ENCODE measurements at regions not wholly inside any gene's neighbourhood (a gene's known extent, or its start where the extent isn't known, plus 50 kb on each side); places are given as distances from the start of the nearest gene placed in this dataset.

GRCh38 chr5:2840372-2840915 is 89.0 kb upstream of the IRX2 start:
- Histone ChIP-seq H3K4me2 (ENCODE audit: control insufficient read depth, insufficient read depth) (no peak overlapping the region), H3K79me2 (ENCODE audit: control insufficient read depth, insufficient read depth, low read length) (no peaks in the 10 kb centered on the region), H3K9ac (ENCODE audit: control insufficient read depth, insufficient read depth, low read length) (no peak overlapping the region), H3K4me1 (ENCODE audit: control insufficient read depth, insufficient read depth, low read length) (no peaks in the 10 kb centered on the region), H3K27me3 (replicated peaks in 1 of 2; ENCODE audit: control insufficient read depth in 2 of 2, insufficient read depth in 2 of 2, low read length in 1 of 2) (no peaks in the 10 kb centered on the region), H3K27ac (ENCODE audit: control insufficient read depth, insufficient read depth) (no peak overlapping the region), H4K20me1 (ENCODE audit: control insufficient read depth, insufficient read depth) (no peaks in the 10 kb centered on the region), H2AFZ (ENCODE audit: control insufficient read depth, low read depth, low read length) (no peak overlapping the region), H3K9me3 (replicated peaks; ENCODE audit: control insufficient read depth, insufficient read depth, low read length) (no peaks in the 10 kb centered on the region; the same call in 2 of the 3 replicates), H3K36me3 (ENCODE audit: control insufficient read depth in 2 of 2, insufficient read depth in 2 of 2, low read length in 1 of 2) (no peaks in the 10 kb centered on the region), H3K4me3 (no peak overlapping the region)
- FAIRE-seq (no peak), DNase-seq (ENCODE audit: low read depth, low spot score) (no peak), ATAC-seq (no peak)
- ChIA-PET RAD21 (ENCODE audit: unreplicated experiment) (no interaction called here), CTCF (no interaction called here), POLR2A (no interaction called here), SMC1A (ENCODE audit: uncharacterized antibody, unreplicated experiment) (no interaction called here)
- 24% methylated on average over 10 of the region's 10 CpGs for WGBS (ENCODE audit: insufficient coverage, insufficient replicate concordance, low lambda C conversion rate, missing lambda C conversion rate)
- in situ Hi-C loops (cut with MboI) (no loop called here), intact Hi-C loops (cut with micrococcal nuclease; ENCODE audit: unreplicated experiment) (no loop called here)
- BruUV-seq (replicated peaks): no TSS peak
- TF ChIP-seq, protein P1, sequence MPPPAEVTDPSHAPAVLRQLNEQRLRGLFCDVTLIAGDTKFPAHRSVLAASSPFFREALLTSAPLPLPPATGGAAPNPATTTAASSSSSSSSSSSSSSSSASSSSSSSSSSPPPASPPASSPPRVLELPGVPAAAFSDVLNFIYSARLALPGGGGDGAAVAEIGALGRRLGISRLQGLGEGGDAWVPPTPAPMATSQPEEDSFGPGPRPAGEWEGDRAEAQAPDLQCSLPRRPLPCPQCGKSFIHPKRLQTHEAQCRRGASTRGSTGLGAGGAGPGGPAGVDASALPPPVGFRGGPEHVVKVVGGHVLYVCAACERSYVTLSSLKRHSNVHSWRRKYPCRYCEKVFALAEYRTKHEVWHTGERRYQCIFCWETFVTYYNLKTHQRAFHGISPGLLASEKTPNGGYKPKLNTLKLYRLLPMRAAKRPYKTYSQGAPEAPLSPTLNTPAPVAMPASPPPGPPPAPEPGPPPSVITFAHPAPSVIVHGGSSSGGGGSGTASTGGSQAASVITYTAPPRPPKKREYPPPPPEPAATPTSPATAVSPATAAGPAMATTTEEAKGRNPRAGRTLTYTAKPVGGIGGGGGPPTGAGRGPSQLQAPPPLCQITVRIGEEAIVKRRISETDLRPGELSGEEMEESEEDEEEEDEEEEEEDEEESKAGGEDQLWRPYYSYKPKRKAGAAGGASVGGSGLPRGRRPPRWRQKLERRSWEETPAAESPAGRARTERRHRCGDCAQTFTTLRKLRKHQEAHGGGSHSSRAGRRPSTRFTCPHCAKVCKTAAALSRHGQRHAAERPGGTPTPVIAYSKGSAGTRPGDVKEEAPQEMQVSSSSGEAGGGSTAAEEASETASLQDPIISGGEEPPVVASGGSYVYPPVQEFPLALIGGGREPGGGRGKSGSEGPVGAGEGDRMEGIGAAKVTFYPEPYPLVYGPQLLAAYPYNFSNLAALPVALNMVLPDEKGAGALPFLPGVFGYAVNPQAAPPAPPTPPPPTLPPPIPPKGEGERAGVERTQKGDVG (CRISPR knock-in tag; IDR thresholded peaks at IDR 0.05): no peak

GRCh38 chr5:2836133-2836532 is 84.7 kb upstream of the IRX2 start:
- Histone ChIP-seq H3K36me3 (ENCODE audit: control insufficient read depth in 2 of 2, insufficient read depth in 2 of 2, low read length in 1 of 2) (no peaks in the 10 kb centered on the region), H4K20me1 (ENCODE audit: control insufficient read depth, insufficient read depth) (no peaks in the 10 kb centered on the region), H3K79me2 (ENCODE audit: control insufficient read depth, insufficient read depth, low read length) (no peaks in the 10 kb centered on the region), H3K27ac (ENCODE audit: control insufficient read depth, insufficient read depth) (no peak overlapping the region), H3K4me2 (ENCODE audit: control insufficient read depth, insufficient read depth) (no peak overlapping the region), H3K27me3 (replicated peaks in 1 of 2; ENCODE audit: control insufficient read depth in 2 of 2, insufficient read depth in 2 of 2, low read length in 1 of 2) (no peaks in the 10 kb centered on the region), H3K9me3 (replicated peaks; ENCODE audit: control insufficient read depth, insufficient read depth, low read length) (no peaks in the 10 kb centered on the region; the same call in 2 of the 3 replicates), H3K9ac (ENCODE audit: control insufficient read depth, insufficient read depth, low read length) (no peak overlapping the region), H2AFZ (ENCODE audit: control insufficient read depth, low read depth, low read length) (no peak overlapping the region), H3K4me3 (no peak overlapping the region), H3K4me1 (ENCODE audit: control insufficient read depth, insufficient read depth, low read length) (no peaks in the 10 kb centered on the region)
- ChIA-PET POLR2A (no interaction called here), SMC1A (ENCODE audit: uncharacterized antibody, unreplicated experiment) (no interaction called here), RAD21 (ENCODE audit: unreplicated experiment) (no interaction called here), CTCF (no interaction called here)
- WGBS (ENCODE audit: insufficient coverage, insufficient replicate concordance, low lambda C conversion rate, missing lambda C conversion rate): 3% methylated on average over 5 of the region's 5 CpGs
- in situ Hi-C loops (cut with MboI) (no loop called here), intact Hi-C loops (cut with micrococcal nuclease; ENCODE audit: unreplicated experiment) (no loop called here)
- FAIRE-seq (no peak), DNase-seq (ENCODE audit: low read depth, low spot score) (no peak), ATAC-seq (no peak)
- TF ChIP-seq RFX5 (IDR thresholded peaks at IDR 0.05; ENCODE audit: low read depth, low read length) (no peak), STAT1 (conservative IDR thresholded peaks at IDR 0.05) (no peak), SMC3 (IDR thresholded peaks at IDR 0.05; ENCODE audit: borderline replicate concordance, low read length) (no peak), USF2 (IDR thresholded peaks at IDR 0.05; ENCODE audit: borderline replicate concordance, low read depth, low read length) (no peak), RAD21 (IDR thresholded peaks at IDR 0.05; ENCODE audit: insufficient read depth, low read depth, low read length) (no peak), BHLHE40 (IDR thresholded peaks at IDR 0.05; ENCODE audit: borderline replicate concordance in 1 of 2, low read depth in 2 of 2, low read length in 1 of 2) (no peak), NFYB (IDR thresholded peaks at IDR 0.05; ENCODE audit: insufficient read depth, low read depth, low read length) (no peak)
- TF ChIP-seq, protein P2, sequence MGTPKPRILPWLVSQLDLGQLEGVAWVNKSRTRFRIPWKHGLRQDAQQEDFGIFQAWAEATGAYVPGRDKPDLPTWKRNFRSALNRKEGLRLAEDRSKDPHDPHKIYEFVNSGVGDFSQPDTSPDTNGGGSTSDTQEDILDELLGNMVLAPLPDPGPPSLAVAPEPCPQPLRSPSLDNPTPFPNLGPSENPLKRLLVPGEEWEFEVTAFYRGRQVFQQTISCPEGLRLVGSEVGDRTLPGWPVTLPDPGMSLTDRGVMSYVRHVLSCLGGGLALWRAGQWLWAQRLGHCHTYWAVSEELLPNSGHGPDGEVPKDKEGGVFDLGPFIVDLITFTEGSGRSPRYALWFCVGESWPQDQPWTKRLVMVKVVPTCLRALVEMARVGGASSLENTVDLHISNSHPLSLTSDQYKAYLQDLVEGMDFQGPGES (IDR thresholded peaks at IDR 0.05): no peak
- BruUV-seq (replicated peaks): no TSS peak
